ENCODE measurements at regions not wholly inside any gene's neighbourhood (a gene's known extent, or its start where the extent isn't known, plus 50 kb on each side); places are given as distances from the start of the nearest gene placed in this dataset.

GRCh38 chr13:105452895-105453294 lies 1082.6 kb downstream of the EFNB2 start:
- TF ChIP-seq, protein P1, sequence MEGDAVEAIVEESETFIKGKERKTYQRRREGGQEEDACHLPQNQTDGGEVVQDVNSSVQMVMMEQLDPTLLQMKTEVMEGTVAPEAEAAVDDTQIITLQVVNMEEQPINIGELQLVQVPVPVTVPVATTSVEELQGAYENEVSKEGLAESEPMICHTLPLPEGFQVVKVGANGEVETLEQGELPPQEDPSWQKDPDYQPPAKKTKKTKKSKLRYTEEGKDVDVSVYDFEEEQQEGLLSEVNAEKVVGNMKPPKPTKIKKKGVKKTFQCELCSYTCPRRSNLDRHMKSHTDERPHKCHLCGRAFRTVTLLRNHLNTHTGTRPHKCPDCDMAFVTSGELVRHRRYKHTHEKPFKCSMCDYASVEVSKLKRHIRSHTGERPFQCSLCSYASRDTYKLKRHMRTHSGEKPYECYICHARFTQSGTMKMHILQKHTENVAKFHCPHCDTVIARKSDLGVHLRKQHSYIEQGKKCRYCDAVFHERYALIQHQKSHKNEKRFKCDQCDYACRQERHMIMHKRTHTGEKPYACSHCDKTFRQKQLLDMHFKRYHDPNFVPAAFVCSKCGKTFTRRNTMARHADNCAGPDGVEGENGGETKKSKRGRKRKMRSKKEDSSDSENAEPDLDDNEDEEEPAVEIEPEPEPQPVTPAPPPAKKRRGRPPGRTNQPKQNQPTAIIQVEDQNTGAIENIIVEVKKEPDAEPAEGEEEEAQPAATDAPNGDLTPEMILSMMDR (IDR thresholded peaks at IDR 0.05), result no peak
- no peak for TF ChIP-seq POLR2A (IDR thresholded peaks at IDR 0.05)

Data from vagina (tissue), 2 donors.